DOHH2 (cell line): ENCODE measurements at regions not wholly inside any gene's neighbourhood (a gene's known extent, or its start where the extent isn't known, plus 50 kb on each side); places are given as distances from the start of the nearest gene placed in this dataset.

Source experiments
- CTCF ChIP-seq: fragments of 200-600 bp; sonication (generic); IDR thresholded peaks from one replicate; pipeline ENCODE4 v1.5.1; 2014; ENCODE audit warnings: antibody characterized with exemption, mild to moderate bottlenecking, low read depth, low read length; ENCODE audit not compliant: poor library complexity, severe bottlenecking
- EZH2phosphoT487 ChIP-seq: fragments of 200-600 bp; sonication (generic); IDR thresholded peaks from 2 replicates; pipeline ENCODE4 v1.6.1; 2017; ENCODE audit warnings: borderline replicate concordance, mild to moderate bottlenecking, antibody characterized with exemption, low read length, moderate library complexity, mixed read lengths

- no peak for TF ChIP-seq CTCF
- no peak for TF ChIP-seq EZH2phosphoT487
Observed at GRCh38 chr2:193542762-193543161, 1348.0 kb upstream of the TMEFF2 start.
